ENCODE measurements at regions not wholly inside any gene's neighbourhood (a gene's known extent, or its start where the extent isn't known, plus 50 kb on each side); places are given as distances from the start of the nearest gene placed in this dataset.
"Not testable (repeated sequence)": the region's sequence is repeated elsewhere in the genome, so short reads cannot be mapped to it uniquely, and the experiment has no call there.

DNA sequence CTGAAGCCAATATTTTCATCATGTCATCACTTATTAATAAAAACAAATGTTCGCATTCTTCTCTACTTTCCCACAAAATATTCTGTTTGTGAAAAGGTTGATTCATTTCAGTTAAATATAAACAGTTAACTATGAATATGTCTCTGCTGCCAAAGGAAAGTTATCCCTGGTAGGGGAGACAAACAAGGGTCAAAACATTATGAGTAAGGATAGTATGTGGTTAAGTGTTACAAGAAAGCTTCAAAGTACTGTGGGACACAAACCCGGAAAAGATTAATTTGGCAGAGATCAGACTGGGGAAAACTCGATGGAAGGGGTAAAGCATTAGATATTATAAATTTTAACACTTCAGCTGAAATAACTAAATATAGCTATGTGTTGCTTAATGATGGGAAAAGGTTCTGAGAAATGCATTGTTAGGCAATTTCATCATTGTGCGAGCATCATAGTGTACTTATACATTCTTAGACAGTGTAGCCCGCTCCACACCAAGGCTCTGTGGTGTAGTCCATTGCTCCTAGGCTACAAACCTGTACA is 436.5 kb upstream of the TBL1XR1 start:
- DNase-seq: no peak
- no peak overlapping the region for H3K4me3 Mint-ChIP-seq
- no peak overlapping the region for H3K27ac Mint-ChIP-seq
- peaks cover 21% of the 10 kb centered on the region for H3K36me3 Mint-ChIP-seq (ENCODE audit: low read depth)
- H3K4me1 Mint-ChIP-seq: no peaks in the 10 kb centered on the region
- peaks cover 42% of the 10 kb centered on the region for H3K9me3 Mint-ChIP-seq
- no peaks in the 10 kb centered on the region for H3K27me3 Mint-ChIP-seq (ENCODE audit: low read depth, poor library complexity)
- TF ChIP-seq, protein P1, sequence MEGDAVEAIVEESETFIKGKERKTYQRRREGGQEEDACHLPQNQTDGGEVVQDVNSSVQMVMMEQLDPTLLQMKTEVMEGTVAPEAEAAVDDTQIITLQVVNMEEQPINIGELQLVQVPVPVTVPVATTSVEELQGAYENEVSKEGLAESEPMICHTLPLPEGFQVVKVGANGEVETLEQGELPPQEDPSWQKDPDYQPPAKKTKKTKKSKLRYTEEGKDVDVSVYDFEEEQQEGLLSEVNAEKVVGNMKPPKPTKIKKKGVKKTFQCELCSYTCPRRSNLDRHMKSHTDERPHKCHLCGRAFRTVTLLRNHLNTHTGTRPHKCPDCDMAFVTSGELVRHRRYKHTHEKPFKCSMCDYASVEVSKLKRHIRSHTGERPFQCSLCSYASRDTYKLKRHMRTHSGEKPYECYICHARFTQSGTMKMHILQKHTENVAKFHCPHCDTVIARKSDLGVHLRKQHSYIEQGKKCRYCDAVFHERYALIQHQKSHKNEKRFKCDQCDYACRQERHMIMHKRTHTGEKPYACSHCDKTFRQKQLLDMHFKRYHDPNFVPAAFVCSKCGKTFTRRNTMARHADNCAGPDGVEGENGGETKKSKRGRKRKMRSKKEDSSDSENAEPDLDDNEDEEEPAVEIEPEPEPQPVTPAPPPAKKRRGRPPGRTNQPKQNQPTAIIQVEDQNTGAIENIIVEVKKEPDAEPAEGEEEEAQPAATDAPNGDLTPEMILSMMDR (IDR thresholded peaks at IDR 0.05): no peak

DNA sequence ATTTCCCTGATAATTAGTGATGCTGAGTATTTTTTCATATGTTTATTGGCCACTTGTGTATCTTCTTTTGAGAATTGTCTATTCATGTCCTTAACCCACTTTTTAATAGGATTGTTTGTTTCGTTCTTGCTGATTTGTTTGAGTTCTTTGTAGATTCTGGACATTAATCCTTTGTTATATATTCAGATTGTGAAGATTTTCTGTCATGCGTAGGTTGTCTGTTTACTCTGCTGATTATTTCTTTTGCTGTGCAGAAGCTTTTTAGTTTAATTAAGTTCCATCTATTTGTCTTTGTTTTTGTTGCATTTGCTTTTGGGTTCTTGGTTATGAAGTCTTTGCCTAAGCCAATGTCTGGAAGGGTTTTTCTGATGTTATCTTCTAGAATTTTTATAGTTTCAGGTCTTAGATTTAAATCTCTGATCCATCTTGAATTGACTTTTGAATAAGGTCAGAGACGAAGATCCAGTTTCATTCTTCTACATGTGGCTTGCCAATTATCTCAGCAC is 438.4 kb upstream of the TBL1XR1 start:
- H3K27me3 Mint-ChIP-seq (ENCODE audit: low read depth, poor library complexity); H3K27ac Mint-ChIP-seq; H3K4me3 Mint-ChIP-seq; DNase-seq; H3K4me1 Mint-ChIP-seq: not testable (repeated sequence)
- peaks cover 48% of the 10 kb centered on the region for H3K9me3 Mint-ChIP-seq
- peaks cover 38% of the 10 kb centered on the region for H3K36me3 Mint-ChIP-seq (ENCODE audit: low read depth)

DNA sequence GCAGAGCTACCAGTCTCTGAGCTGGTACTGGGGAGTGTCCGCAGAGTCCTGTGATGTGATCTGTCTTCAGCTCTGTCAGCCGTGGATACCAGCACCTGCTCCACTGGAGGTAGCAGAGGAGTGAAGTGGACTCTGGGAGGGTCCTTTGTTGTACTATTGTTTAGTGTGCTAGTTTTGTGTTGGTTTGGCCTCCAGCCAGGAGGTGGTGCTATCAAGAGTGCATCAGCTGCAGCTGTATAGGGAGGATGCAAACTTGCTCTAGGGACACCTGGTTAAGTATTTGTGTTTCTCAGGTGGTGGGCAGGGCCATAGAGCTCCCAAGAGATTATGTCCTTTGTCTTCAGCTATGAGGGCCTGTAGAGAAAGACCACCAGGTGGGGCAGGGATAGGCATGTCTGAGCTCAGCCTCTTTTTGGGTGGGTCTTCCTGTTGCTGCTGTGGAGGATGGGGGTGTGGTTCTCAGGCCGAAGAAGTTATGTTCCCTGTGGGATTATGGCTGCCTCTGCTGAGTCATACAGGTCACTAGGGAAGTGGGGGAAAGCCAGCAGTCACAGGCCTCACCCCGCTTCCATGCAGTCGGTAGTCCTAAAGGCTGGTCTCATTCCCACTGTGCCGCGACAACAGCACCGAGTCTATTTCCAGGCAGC is 443.2 kb upstream of the TBL1XR1 start:
- Mint-ChIP-seq H3K27me3 (ENCODE audit: low read depth, poor library complexity) (peaks cover 7% of the 10 kb centered on the region), H3K4me1 (peaks cover 26% of the 10 kb centered on the region)

DNA sequence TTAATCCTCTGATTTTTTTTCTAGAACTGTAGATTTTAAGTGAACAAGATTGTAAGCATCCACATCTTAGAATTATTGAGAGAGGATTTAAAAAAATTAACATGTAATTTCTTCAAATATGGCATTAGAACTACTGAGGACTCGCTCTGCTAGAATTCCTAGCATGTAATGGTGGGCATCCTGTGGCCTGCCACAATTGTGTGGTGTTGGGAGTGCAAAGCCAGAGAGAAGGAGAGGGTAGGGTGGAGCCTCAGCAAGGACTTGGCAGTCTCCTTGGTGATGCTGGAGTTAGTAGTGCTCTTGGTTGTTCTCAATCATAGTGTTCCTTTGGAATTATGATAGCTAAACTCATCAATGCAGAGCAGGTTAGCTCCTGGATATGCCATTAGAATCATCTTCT is 443.9 kb upstream of the TBL1XR1 start:
- DNase-seq: no peak
- peaks cover 7% of the 10 kb centered on the region for H3K27me3 Mint-ChIP-seq (ENCODE audit: low read depth, poor library complexity)
- peaks cover 27% of the 10 kb centered on the region for H3K4me1 Mint-ChIP-seq
- H3K27ac Mint-ChIP-seq: no peak overlapping the region
- H3K36me3 Mint-ChIP-seq (ENCODE audit: low read depth): peaks cover 25% of the 10 kb centered on the region
- H3K9me3 Mint-ChIP-seq: peaks cover 32% of the 10 kb centered on the region
- H3K4me3 Mint-ChIP-seq: no peak overlapping the region
- TF ChIP-seq, protein P1 (IDR thresholded peaks at IDR 0.05): no peak

More for the DNA sequence above, 443.2 kb upstream of the TBL1XR1 start:
- Mint-ChIP-seq H3K36me3 (ENCODE audit: low read depth) (peaks cover 33% of the 10 kb centered on the region), H3K27ac (no peak overlapping the region), H3K4me3 (no peak overlapping the region), H3K9me3 (peaks cover 39% of the 10 kb centered on the region)
- DNase-seq: no peak
- TF ChIP-seq, protein P1 (IDR thresholded peaks at IDR 0.05): no peak

DNA sequence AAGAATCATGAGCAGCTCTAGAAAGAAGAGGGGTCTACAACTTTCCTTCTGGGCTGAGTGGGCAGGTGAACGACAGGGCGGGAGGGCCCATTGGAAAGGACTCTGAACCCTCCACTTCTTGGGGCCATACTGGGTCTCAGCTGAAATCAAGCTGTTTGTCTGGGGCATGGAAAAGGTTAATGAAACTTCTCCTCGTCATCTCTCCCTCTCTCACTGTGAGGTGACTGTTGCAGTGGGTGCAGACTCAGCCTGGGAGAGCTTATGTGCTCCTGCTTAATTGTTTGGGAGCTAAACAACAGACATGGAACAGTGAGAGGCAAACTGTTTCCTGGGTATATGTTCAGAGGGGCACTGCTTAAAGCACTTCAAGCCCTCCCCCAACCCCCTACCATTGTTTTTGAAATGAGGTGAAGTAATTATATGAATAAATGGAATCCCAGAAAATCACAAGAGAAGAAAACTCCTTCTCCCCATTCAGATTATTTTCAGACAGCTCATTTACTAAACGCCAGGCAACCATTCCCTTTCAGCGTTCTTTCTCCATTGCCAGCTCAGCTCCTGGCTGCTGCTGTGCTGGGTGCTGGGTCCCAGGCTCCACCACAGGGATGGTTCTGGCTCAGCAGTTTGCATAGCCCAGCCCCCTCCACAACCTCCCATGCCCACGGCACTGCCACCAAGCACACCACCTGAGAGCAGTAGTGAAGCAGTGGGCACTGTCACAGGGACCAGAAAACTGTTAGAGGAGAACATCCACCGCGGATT is 444.9 kb upstream of the TBL1XR1 start:
- H3K4me3 Mint-ChIP-seq: no peak overlapping the region
- TF ChIP-seq, protein P1 (IDR thresholded peaks at IDR 0.05): no peak
- DNase-seq: no peak
- H3K9me3 Mint-ChIP-seq: peaks cover 24% of the 10 kb centered on the region
- H3K4me1 Mint-ChIP-seq: peaks cover 35% of the 10 kb centered on the region
- H3K36me3 Mint-ChIP-seq (ENCODE audit: low read depth): peaks cover 21% of the 10 kb centered on the region
- H3K27ac Mint-ChIP-seq: no peak overlapping the region
- peaks cover 7% of the 10 kb centered on the region for H3K27me3 Mint-ChIP-seq (ENCODE audit: low read depth, poor library complexity)

DNA sequence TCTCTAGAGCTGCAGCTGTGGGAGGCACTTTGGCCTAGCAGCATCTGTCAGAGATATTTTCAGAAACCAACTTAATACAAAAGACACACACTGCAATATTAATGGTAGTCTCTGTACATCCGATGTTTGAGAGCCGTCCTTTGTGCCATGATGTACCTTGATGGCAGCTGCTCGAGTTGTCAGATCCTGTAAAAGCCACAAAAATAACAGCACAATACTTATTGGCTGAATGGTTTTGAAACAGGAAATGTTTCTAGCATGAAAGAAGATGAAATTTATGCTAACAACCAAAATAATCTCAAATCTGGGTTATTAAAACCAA is 445.5 kb upstream of the TBL1XR1 start:
- Mint-ChIP-seq H3K36me3 (ENCODE audit: low read depth) (peaks cover 21% of the 10 kb centered on the region), H3K9me3 (peaks cover 24% of the 10 kb centered on the region), H3K27me3 (ENCODE audit: low read depth, poor library complexity) (peaks cover 7% of the 10 kb centered on the region), H3K4me3 (no peak overlapping the region), H3K4me1 (peaks cover 41% of the 10 kb centered on the region), H3K27ac (no peak overlapping the region)
- no peak for DNase-seq
- TF ChIP-seq, protein P1 (IDR thresholded peaks at IDR 0.05): no peak
